Hepatocyte (in vitro differentiated cells): ENCODE measurements at regions not wholly inside any gene's neighbourhood (a gene's known extent, or its start where the extent isn't known, plus 50 kb on each side); places are given as distances from the start of the nearest gene placed in this dataset.

Source experiments
- CTCF ChIP-seq: fragments of 200-600 bp; sonication (generic); IDR thresholded peaks from 2 replicates; pipeline ENCODE4 v1.5.1; 2016; ENCODE audit warnings: antibody characterized with exemption, mild to moderate bottlenecking; ENCODE audit not compliant: poor library complexity
- EZH2 ChIP-seq: fragments of 200-600 bp; sonication (generic); IDR thresholded peaks from 2 replicates; pipeline ENCODE4 v1.6.1; 2016; ENCODE audit warnings: antibody characterized with exemption, mild to moderate bottlenecking, borderline replicate concordance

- no peak for TF ChIP-seq CTCF
- TF ChIP-seq EZH2, result no peak
These were observed 64.8 kb downstream of the FAM50B start for GRCh38 chr6:3913958-3914337.
